ENCODE measurements at regions not wholly inside any gene's neighbourhood (a gene's known extent, or its start where the extent isn't known, plus 50 kb on each side); places are given as distances from the start of the nearest gene placed in this dataset.
"Not testable (repeated sequence)": the region's sequence is repeated elsewhere in the genome, so short reads cannot be mapped to it uniquely, and the experiment has no call there.

DNA sequence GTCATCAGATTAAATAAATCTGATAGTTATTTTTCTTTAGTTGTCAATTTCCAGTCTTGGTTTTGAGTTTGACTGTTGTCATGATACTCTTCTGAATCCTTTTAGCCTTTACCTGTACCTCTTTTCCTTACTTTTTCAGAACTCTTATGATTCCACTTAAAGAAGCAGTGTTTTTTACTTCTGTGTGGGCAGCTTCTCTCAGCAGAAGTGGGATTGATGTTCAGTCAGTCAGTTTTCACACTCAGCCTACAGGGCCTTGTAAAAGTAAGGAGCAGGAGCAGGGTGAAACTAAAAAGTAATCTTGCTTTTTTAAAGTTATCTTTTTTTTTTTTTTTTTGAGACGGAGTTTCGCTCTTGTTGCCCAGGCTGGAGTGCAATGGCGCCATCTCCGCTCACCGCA is 75.1 kb downstream of the HAUS1 start:
- DNase-seq: no peak

DNA sequence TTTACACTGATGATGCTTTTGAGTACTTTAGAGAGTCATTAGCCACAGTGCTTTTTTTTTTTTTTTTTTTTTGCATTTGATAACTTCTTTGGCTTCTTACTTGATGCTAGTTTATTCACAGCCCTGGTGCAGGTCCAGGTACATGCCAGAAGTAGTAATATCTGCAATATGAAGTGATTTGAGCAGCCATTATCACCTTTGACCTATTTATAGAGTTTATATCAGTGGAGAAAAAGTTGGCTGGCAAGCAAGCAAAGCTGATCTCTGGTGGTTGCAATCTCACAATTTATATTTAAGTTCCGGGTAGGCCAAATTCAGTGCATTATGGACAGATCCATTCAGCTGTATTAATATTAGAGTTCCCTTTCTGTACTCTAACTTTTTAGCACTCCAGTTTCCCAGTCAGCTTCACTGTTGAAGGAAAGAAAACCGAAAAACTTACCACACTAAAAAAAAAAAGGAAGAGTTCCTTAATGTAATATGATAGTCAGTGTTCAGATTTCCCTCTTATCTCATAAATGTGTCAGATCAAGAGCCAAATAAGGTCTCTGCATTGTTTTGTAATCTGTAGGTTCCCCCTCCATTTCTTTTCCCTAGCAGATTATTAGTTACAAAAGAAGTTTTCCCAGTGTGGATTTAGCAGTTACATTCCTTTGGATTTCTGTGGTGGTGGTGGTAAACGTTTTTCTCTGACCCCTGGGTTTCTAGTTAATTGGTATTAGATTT is 78.6 kb downstream of the HAUS1 start:
- no peak for DNase-seq

DNA sequence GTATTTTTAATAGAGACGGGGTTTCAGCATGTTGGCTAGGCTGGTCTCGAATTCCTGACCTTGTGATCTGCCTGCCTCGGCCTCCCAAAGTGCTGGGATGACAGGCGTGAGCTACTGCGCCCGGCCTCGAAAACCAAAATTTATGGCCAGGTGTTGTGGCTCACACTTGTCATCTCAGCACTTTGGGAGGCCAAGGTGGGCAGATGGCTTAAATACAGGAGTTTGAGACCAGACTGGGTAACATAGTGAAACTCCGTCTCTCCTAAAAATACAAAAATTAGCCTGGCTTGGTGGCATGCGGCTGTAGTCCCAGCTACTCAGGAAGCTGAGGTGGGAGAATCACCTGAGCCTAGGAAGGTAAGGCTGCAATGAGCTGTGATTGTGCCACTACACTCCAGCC is 80.1 kb downstream of the HAUS1 start:
- DNase-seq: not testable (repeated sequence)

DNA sequence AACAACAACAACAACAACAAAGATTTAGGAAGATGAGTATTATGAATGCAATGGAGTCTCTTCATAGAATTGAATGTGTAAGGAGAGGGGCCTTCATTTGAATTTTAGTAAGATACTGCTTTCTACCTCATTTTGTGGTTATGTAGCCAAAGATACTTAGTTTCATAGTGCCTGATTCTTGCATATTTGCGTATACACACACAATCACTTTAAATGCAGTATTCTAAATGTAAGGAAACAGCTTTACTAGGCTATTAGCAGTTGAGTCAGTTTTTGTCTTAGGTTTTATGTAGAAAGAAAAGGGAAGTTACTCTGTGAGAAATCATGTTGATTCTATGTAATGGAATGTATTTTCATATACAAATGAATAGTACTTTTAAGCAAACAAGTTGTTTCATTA is 80.5 kb downstream of the HAUS1 start:
- no peak for DNase-seq

- DNase-seq: no peak
Observed at GRCh38 chr18:46190667-46191066, 86.5 kb downstream of the HAUS1 start.

- DNase-seq: no peak
Observed at GRCh38 chr18:46196627-46197243, 92.5 kb downstream of the HAUS1 start.

GRCh38 chr18:46199515-46200147 is 95.4 kb downstream of the HAUS1 start:
- no peak for DNase-seq

DNA sequence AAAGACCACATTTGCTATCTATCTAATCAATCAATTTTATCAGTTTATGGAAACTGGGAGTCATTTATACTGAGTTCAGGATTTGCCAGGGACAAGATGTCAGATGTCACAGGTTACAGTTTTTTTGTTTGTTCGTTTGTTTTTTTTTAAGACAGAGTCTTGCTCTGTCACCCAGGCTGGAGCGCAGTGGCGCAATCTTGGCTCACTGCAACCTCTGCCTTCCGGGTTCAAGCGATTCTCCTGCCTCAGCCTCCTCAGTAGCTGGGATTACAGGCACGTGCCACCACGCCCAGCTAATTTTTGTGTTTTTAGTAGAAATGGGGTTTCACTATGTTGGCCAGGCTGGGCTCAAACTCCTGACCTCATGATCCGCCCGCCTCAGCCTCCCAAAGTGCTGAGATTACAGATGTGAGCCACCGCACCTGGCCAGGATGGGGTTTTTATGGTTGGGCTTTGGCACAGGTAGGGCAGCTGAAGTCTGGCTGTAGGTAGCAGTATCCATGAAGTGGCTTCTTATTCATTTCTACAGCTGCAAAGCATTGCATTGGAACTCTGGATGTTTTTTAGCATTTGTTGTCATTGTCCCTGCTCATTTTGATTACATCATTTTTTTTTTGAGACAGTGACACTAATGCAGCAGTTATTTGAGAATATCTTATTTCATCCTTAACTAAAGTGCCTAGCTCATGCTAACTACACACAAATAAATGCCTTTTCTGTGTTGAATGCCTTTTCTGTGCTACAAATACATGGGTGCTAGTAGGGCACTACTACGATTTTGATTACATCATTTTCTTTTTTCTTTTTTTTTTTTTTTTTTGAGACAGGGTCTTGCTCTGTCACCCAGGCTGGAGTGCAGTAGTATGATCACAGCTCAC is 96.2 kb downstream of the HAUS1 start:
- not testable (repeated sequence) for DNase-seq

DNA sequence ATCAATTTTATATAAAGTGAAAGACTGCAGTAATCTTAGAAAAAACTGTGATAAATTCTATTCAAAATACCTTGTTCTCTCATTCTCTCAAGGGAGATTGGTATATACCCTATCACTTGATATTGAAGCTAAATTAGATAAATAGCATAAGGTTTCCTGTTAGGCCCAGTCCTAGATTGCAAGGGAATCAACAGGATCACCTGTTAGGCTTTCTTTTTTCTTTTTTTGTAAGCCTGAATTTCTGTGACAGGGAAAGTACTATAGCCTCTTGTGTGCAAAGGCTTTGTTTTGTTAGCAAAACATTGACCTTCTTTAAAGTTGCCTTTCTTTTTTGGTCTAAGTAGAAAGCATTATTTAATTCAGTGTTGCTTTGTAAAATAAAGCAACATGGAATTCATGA is 100.0 kb downstream of the HAUS1 start:
- no peak for DNase-seq

DNA sequence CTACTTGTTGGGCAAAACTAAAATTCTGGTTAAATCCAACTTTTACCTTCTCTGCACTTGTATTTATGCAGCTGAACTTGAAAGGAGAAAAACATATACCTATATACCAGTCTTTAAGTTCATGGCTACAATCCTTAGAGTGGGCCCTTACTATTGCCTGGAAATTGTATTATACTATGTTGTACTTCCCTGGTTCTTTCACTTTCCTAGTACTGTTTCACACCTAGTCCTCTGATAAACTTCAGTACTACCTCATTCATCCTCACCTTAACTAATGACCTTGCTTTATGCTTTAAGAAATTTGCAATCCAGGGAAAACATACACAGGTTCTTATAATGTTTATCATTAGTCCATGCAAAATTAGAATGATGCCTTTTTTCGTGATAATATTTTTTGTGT is 103.8 kb downstream of the HAUS1 start:
- DNase-seq: no peak

DNA sequence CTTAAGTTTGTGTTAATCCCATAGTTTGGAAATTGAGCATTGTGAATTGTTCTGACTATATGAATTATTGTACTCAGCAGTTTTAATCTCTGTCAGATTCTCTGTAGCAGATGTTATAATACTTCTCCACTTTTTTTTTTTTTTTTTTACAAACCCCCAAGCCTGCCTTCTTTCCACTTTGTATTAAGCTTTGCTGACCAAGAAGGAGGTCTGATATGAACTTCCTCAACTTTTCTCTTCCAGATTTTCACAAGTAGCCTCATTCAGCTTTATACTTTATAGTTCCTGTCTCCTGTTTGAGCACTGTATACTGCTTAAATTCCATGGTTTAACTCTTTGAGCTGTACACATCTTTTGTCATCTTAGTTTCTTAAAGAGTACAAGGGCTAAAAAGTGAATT is 105.0 kb downstream of the HAUS1 start:
- DNase-seq: no peak

- no peak for DNase-seq
Observed at GRCh38 chr18:46211816-46212215, 107.6 kb downstream of the HAUS1 start.

GRCh38 chr18:46212398-46212797 is 108.2 kb downstream of the HAUS1 start:
- DNase-seq: no peak

DNA sequence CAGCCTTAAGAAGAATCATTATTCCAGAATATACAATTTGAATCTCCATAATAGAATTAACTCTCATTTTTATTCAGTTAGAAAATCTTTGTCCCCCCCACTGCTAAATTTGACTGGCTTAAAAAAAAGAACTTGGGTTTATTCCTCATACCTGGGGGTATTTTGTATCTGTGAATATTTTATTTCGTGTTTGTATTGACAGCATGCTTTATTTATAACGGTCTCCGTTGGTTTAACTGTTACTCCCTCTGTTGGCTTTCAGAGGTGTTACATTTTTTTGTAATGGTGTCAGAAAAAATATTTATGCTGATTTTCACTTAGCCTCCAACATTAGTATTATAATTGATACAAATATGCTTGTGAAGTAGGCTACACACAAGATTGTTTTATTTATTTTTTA is 109.1 kb downstream of the HAUS1 start:
- DNase-seq: no peak

GRCh38 chr18:46214435-46214834 is 110.2 kb downstream of the HAUS1 start:
- DNase-seq: no peak

DNA sequence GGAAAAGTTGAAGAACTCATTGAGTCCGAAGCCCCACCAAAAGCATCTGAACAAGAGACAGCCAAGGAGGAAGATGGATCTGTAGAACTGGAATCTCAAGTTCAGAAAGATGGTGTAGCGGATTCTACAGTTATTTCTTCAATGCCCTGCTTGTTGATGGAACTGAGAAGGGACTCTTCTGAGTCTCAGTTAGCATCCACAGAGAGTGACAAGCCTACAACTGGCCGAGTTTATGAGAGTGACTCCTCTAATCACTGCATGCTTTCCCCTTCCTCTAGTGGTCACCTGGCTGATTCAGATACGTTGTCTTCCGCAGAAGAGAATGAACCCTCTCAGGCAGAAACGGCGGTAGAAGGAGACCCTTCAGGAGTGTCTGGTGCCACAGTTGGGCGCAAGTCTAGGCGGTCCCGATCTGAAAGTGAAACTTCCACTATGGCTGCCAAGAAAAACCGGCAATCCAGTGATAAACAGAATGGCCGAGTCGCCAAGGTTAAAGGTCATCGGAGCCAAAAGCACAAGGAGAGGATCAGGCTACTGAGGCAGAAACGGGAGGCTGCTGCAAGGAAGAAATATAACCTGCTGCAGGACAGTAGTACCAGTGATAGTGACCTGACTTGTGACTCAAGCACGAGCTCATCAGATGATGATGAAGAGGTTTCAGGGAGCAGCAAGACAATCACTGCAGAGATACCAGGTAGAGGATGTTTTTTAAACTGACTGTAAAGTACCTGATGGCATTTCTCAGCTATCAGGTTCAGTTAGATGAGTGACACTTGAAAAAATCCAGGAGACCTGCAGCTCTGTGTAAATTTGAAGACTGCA is 111.9 kb downstream of the HAUS1 start:
- DNase-seq: no peak

GRCh38 chr18:46220116-46220515 is 115.9 kb downstream of the HAUS1 start:
- DNase-seq: no peak

GRCh38 chr18:46222093-46222492 is 117.9 kb downstream of the HAUS1 start:
- no peak for DNase-seq

- no peak for DNase-seq
Observed at GRCh38 chr18:46222710-46223360, 118.7 kb downstream of the HAUS1 start.

DNA sequence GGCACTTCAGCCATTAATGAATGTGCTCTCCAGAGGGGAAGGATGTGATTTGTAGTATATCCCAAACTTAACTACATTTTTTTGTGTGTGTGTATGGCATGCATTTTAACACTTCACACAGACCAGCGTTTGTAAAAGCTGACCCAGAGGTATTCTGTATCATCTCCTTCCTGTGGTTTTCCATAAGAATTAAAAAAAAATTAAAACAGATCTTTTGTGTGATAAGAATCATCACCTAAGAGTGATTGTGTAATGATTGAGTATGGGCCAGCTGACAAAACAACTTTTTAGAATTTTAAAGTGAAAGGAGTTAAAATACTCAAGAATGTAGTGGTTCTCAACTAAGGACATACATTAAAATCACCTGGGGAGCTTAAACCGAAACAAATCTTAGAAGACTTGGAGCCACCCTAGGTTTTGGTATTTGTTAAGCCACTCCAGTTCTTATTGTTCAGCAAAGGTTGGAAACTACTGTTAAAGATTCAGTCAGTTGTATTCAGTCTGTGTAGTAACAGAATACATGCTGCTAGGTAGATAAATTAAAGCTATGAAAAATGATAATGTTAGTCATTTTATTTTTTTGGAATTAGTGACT is 120.1 kb downstream of the HAUS1 start:
- no peak for DNase-seq

DNA sequence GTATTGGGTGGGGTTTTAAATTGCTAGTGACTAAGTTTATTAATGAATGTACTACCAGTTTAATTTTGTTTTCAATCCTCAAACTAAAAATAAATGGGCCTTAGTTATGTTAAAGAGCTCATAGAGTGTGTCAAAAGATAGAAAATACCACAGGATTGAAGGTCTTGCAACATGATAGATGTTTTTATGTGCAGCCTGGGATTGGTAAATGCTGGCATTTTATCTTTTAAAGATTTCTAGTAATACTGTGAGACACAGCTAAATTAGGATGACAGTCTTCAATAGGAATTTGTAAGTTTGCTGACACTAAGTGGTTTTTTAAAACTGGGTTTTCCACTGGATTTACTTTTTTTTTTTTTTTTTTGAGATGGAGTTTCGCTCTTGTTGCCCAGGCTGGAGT is 122.3 kb downstream of the HAUS1 start:
- DNase-seq: no peak

DNA sequence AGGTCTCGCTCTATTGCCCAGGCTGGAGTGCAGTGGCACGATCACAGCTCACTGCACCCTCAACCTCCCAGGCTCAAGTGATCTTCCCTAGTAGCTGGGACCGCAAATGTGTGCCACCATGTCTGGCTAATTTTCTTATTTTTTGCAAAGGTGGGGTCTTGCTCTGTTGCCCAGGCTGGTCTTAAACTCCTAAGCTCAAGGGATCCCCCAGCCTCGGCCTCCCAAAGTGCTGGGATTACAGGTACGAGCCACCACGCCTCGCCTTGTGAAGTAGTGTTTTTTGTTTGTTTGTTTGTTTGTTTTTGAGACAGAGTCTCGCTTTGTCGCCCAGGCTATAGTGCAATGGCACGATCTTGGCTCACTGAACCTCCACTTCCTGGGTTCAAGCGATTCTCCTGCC is 125.5 kb downstream of the HAUS1 start:
- DNase-seq: not testable (repeated sequence)

Measured in NCI-H2171 (cell line).